ENCODE measurements at regions not wholly inside any gene's neighbourhood (a gene's known extent, or its start where the extent isn't known, plus 50 kb on each side); places are given as distances from the start of the nearest gene placed in this dataset.

GRCh38 chr1:56145581-56145980, 433.8 kb downstream of the PLPP3 start:
- DNase-seq (ENCODE audit: low read depth, low spot score) (no peak), ATAC-seq (no peak; the same call in 1 of the 3 replicates), FAIRE-seq (no peak)
- Histone ChIP-seq H3K27ac (ENCODE audit: control insufficient read depth, insufficient read depth) (no peak overlapping the region), H3K27me3 (replicated peaks in 1 of 2; ENCODE audit: control insufficient read depth in 2 of 2, insufficient read depth in 2 of 2, low read length in 1 of 2) (no peaks in the 10 kb centered on the region), H3K36me3 (ENCODE audit: control insufficient read depth in 2 of 2, insufficient read depth in 2 of 2, low read length in 1 of 2) (no peaks in the 10 kb centered on the region), H2AFZ (ENCODE audit: control insufficient read depth, low read depth, low read length) (no peak overlapping the region), H3K9me3 (replicated peaks; ENCODE audit: control insufficient read depth, insufficient read depth, low read length) (no peaks in the 10 kb centered on the region), H3K4me2 (ENCODE audit: control insufficient read depth, insufficient read depth) (no peak overlapping the region), H3K4me3 (no peak overlapping the region), H3K4me1 (ENCODE audit: control insufficient read depth, insufficient read depth, low read length) (no peaks in the 10 kb centered on the region), H3K9ac (ENCODE audit: control insufficient read depth, insufficient read depth, low read length) (no peak overlapping the region), H3K79me2 (ENCODE audit: control insufficient read depth, insufficient read depth, low read length) (no peaks in the 10 kb centered on the region), H4K20me1 (ENCODE audit: control insufficient read depth, insufficient read depth) (no peaks in the 10 kb centered on the region)
- ChIA-PET CTCF (interaction anchor here (0.9 to 3.2 kb wide), 7 partner anchors 12 to 439 kb away, joined by 3 to 19 read pairs (median 4); no protein-coding TSS in a partner anchor), SMC1A (ENCODE audit: uncharacterized antibody, unreplicated experiment) (interaction anchor here (0.5 to 7.9 kb wide), 13 partner anchors 8 to 439 kb away, joined by 3 to 79 read pairs (median 4); no protein-coding TSS in a partner anchor), RAD21 (ENCODE audit: unreplicated experiment) (interaction anchor here (1.0 to 1.8 kb wide), 4 partner anchors 11 to 325 kb away, joined by 3 to 13 read pairs (median 5); no protein-coding TSS in a partner anchor), POLR2A (interaction anchor here (0.5 to 1.4 kb wide), 3 partner anchors 10 to 256 kb away, joined by 4 to 6 read pairs (median 5); no protein-coding TSS in a partner anchor)
- intact Hi-C loops (cut with micrococcal nuclease; ENCODE audit: unreplicated experiment) (no loop called here), in situ Hi-C loops (cut with MboI) (no loop called here)
- 0% methylated on average over 1 of the region's 1 CpG for WGBS (ENCODE audit: insufficient coverage, insufficient replicate concordance, low lambda C conversion rate, missing lambda C conversion rate)
- BruUV-seq (replicated peaks) = no TSS peak
- TF ChIP-seq ZBTB4 (CRISPR knock-in tag; IDR thresholded peaks at IDR 0.05) (no peak), CBFB (IDR thresholded peaks at IDR 0.05; ENCODE audit: low read depth) (no peak), BCLAF1 (IDR thresholded peaks at IDR 0.05) (no peak), ZSCAN29 (IDR thresholded peaks at IDR 0.05) (no peak), SUPT20H (IDR thresholded peaks at IDR 0.05; ENCODE audit: borderline replicate concordance, control insufficient read depth, low read depth, low read length) (no peak), EGR1 (IDR thresholded peaks at IDR 0.05; ENCODE audit: borderline replicate concordance in 1 of 2, low read depth in 2 of 2, low read length in 2 of 2) (no peak), ZNF384 (IDR thresholded peaks at IDR 0.05; ENCODE audit: borderline replicate concordance, low read depth, low read length) (no peak), TBL1XR1 (IDR thresholded peaks at IDR 0.05; ENCODE audit: low read depth, low read length) (no peak), NR2C2 (IDR thresholded peaks at IDR 0.05; ENCODE audit: borderline replicate concordance, control insufficient read depth, insufficient read length, low read depth) (no peak), RCOR1 (conservative IDR thresholded peaks at IDR 0.05; ENCODE audit: low read depth, low read length) (no peak), FOS (IDR thresholded peaks at IDR 0.05; ENCODE audit: borderline replicate concordance, extremely low read depth, insufficient read length) (no peak), SMAD1 (IDR thresholded peaks at IDR 0.05; ENCODE audit: low read depth, partially characterized antibody) (no peak), IRF4 (IDR thresholded peaks at IDR 0.05; ENCODE audit: low read depth, low read length) (no peak), GABPA (IDR thresholded peaks at IDR 0.05; ENCODE audit: low read depth) (no peak), IRF5 (IDR thresholded peaks at IDR 0.05; ENCODE audit: borderline replicate concordance) (no peak), POLR2AphosphoS5 (IDR thresholded peaks at IDR 0.05; ENCODE audit: low read length) (no peak), ATF7 (IDR thresholded peaks at IDR 0.05; ENCODE audit: low read depth) (no peak), KLF5 (IDR thresholded peaks at IDR 0.05; ENCODE audit: partially characterized antibody) (no peak)
